DMS53 treated with DMSO at 0.1 percent for 48 hours (cell line): ENCODE measurements at regions not wholly inside any gene's neighbourhood (a gene's known extent, or its start where the extent isn't known, plus 50 kb on each side); places are given as distances from the start of the nearest gene placed in this dataset.

Experiments used
- DNase-seq: peaks from one replicate; lab custom pipeline; 2025; ENCODE audit not compliant: unreplicated experiment; lab: John Stamatoyannopoulos, UW

- no peak for DNase-seq
These were observed 127.1 kb downstream of the SNX19 start for GRCh38 chr11:130789056-130789640.

GRCh38 chr11:130790689-130791088, 125.6 kb downstream of the SNX19 start:
- DNase-seq, result no peak

DNA sequence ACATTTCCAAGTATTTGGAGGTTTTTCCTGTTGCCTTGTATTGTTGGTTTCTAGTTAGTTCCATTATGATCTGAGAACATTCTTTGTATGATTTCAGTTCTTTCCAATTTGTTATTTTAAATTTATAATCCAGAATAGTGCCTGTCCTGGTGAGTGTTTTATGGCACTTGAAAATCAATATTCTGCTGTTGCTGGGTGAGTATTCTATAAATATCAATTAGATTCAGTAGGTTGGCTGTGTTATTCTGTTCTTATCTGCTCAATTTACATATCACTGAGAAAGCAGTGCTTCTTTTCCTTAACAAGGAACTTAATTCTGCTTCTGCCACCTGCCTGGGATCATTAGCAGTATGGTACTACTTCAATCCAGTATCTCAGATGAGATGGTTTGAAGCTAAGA, 123.5 kb downstream of the SNX19 start:
- DNase-seq, result no peak

- DNase-seq, result no peak
These were observed 119.5 kb downstream of the SNX19 start for GRCh38 chr11:130796828-130797227.

DNA sequence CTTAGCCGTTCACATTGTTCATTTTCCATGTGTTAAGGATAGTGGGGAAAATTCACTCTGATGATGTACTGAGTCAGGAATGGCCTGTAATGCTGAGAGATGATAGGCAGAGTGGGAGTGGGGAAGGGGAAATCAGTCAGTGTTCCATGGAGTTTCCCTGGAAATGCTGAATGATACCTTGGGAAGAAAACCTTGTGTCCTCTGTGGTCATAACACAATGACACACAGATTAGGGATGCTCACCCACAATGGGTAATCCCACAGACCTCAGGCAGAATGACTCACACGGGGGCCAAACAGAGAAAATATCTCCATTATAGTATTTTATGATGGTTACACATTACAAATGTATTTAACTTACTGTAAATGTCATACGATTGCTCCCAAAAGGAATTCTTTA, 118.0 kb downstream of the SNX19 start:
- DNase-seq, result no peak

DNA sequence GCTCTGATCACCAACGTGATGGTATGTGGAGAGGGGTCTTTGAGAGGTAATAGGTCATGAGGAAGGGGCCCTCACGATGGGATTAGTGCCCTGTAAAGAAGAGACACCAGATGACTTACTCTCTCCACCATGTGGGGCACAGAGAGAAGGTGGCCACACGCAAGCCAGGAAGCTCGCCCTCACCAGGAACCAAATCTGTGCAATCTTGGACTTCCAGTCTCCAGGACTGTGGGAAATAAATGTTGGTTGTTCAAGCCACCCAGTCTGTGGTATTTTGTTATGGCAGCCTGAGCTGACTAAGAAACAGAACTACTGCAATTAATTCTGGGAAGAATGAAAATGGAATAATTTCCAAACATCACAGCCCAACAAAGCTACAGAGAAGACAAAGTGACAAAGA, 117.5 kb downstream of the SNX19 start:
- DNase-seq, result no peak

GRCh38 chr11:130801333-130802122, 114.8 kb downstream of the SNX19 start:
- no peak for DNase-seq

DNA sequence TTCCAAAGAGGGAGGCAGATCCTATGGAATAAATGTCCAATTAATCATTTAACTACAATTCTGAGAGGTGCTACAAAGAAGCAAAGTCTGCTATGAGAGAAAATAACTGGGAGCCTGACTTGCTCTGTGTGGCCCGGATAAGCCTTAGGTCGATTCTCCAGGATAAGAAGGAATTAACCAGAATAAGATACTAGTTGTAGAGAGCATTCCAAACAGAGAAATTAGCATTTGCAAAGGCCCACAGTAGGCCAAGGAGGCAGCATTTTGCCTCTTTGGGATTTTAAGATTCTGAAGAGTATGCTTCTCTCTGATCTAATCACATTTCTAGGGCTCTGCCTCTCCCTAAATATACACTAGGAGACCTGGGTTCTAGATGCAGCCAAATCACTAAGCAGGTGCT, 113.7 kb downstream of the SNX19 start:
- DNase-seq, result no peak

DNA sequence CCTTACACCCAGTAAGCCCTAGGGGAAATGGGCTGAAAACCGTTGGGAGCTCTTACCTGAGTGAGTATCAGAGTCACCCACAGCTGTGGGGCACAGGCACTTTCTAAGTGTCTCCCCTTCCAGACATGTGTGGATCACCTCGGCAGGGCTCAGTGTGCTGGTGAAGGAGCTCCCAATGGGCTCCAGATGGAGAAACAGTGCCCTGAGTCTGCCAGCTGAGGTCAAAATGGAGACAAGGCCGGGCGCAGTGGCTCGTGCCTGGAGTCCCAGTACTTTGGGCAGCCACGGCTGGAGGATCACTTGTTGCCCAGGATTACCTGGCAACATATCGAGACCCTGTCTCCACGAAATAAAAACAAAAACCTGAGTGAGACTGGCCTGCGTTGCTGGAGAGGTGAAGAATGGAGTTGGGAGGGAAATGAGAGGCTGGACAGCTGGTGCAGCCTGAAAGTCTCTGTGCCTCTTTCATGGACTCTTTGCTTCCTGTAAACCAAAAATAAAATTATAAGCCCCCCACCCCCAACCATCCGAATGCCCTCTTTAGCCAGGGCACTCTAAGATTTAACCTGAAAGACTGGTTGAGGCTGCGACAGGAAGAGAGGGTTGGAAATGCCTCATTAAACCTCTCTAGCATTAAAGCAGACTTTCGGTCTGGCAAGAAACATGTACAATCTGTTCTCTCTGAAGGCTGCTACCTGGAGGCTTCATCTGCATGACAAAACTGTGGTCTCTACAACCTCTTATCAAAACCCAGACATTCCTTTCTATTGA, 111.8 kb downstream of the SNX19 start:
- no peak for DNase-seq

DNA sequence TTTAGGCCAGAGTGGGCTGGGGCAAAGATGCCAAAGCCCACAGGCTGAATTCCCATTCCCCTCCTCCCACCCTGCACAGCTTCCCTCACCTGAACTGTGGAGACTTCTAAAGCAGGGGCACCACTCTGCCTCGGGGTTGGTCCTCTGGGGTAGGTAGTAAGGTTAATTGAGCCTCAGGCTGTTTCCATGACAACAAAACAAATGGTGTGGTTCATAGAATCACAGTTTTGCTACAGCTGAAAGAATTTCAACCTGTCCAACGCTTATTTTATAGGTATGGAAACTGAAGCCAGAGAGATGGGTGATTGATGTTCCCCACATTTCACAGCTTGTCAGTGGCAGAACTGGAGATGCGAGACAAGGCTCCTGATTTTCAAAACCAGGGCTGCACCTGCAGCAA, 109.5 kb downstream of the SNX19 start:
- no peak for DNase-seq

GRCh38 chr11:130808541-130808940, 107.7 kb downstream of the SNX19 start:
- DNase-seq, result no peak

- no peak for DNase-seq
These were observed 103.1 kb downstream of the SNX19 start for GRCh38 chr11:130813196-130813595.

- no peak for DNase-seq
These were observed 102.6 kb downstream of the SNX19 start for GRCh38 chr11:130813638-130814037.

- no peak for DNase-seq
These were observed 101.7 kb downstream of the SNX19 start for GRCh38 chr11:130814440-130815096.

GRCh38 chr11:130815097-130815802, 101.0 kb downstream of the SNX19 start:
- no peak for DNase-seq

- no peak for DNase-seq
These were observed 100.3 kb downstream of the SNX19 start for GRCh38 chr11:130815956-130816355.

GRCh38 chr11:130816546-130817329, 99.5 kb downstream of the SNX19 start:
- no peak for DNase-seq

DNA sequence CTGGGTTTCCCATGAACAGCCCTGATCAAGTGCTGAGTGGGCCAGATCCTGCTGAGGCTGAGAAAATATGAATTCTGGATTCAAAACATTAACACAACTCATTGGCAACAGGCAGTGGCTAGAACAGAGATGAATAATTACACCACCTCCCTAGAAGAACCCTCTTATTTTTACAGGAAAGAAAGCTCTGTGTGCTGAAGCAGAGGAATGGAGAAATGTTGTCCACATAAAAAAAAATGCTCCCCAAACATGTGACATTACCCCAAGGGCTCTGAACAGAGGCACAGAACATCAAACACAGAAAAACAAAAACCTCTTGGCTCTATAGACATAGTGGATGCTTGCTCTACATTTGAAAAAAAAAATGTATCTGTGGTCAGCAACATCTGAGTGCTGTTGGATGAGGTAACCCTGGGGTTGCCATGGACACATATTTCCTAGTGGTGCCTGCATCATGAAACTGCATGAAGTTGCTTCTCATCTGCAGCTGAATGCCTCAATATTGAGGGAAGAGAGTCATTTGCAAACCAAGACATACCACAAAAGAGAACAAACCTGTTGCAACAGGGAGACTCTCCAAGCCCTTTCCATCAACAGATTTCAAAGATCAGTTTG, 98.8 kb downstream of the SNX19 start:
- DNase-seq, result no peak

DNA sequence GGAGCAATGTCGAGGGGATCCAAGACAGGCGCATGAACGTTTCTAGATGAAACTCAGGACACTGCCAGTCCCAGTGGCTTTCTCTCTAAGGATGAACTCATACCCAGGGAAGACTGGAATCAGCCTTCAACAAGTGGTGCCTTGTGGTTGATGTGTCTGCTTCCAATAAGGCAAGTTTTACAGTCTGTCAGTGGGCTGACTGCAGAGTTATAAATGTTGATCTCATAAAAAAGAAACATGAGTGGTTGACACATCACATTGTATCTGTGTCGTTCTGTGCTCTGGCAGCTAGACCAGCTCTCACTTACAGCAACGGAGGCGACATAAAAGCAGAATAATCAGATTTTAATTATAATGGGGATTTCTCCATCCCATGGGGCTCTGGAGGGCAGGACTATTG, 96.7 kb downstream of the SNX19 start:
- no peak for DNase-seq
